PC-9 (cell line): ENCODE measurements at regions not wholly inside any gene's neighbourhood (a gene's known extent, or its start where the extent isn't known, plus 50 kb on each side); places are given as distances from the start of the nearest gene placed in this dataset.

Source experiments
- BruUV-seq: library from RNA; stranded (reverse); fragments of 400-500 nt; replicated peaks from 2 replicates; lab custom pipeline; 2021; lab: Mats Ljungman, UMichigan
- CTCF ChIA-PET: fragments of 300-600 bp; sonication (Branson Sonifier 250); formaldehyde crosslinking; loops from one replicate; lab custom pipeline; 2022; ENCODE audit warnings: antibody characterized with exemption; lab: Charles Lee
- POLR2A ChIA-PET: fragments of 300-600 bp; sonication (Branson Sonifier 250); formaldehyde crosslinking; loops from one replicate; lab custom pipeline; 2022; ENCODE audit warnings: antibody characterized with exemption; ENCODE audit not compliant: unreplicated experiment; lab: Charles Lee
- DNase-seq, 2 experiments: peaks; one replicate each; pipeline versions ENCODE4 v3.0.0 to v3.0.0-alpha.2; 2015 to 2022; ENCODE audit warnings: mixed read lengths in 1 of 2
- H2AFZ ChIP-seq: fragments of 200-600 bp; sonication (generic); 2 replicates; pipeline ENCODE4 v1.8.1; 2017; ENCODE audit warnings: antibody characterized with exemption
- H3F3A ChIP-seq: fragments of 200-600 bp; sonication (generic); 2 replicates; pipeline ENCODE4 v1.8.1; 2017; ENCODE audit warnings: antibody characterized with exemption, mild to moderate bottlenecking, low read depth; ENCODE audit not compliant: insufficient read depth
- H3K27ac ChIP-seq: fragments of 200-600 bp; sonication (generic); 2 replicates; pipeline ENCODE4 v1.6.1; 2016; ENCODE audit warnings: mixed run types
- H3K27me3 ChIP-seq: fragments of 200-600 bp; sonication (generic); 2 replicates; pipeline ENCODE4 v1.6.1; 2016; ENCODE audit warnings: low read depth, mixed run types; ENCODE audit not compliant: insufficient read depth
- H3K36me3 ChIP-seq: fragments of 200-600 bp; sonication (generic); 2 replicates; pipeline ENCODE4 v1.6.1; 2016; ENCODE audit warnings: low read depth, mixed run types
- H3K4me1 ChIP-seq: fragments of 200-600 bp; sonication (generic); replicated peaks from 2 replicates; pipeline ENCODE4 v1.6.1; 2016; ENCODE audit warnings: mixed run types; ENCODE audit not compliant: insufficient read depth
- H3K4me2 ChIP-seq: fragments of 200-600 bp; sonication (generic); 2 replicates; pipeline ENCODE4 v1.6.1; 2017; ENCODE audit warnings: mixed run types
- H3K4me3 ChIP-seq: fragments of 200-600 bp; sonication (generic); 2 replicates; pipeline ENCODE4 v1.6.1; 2016; ENCODE audit warnings: mixed run types
- H3K79me2 ChIP-seq: fragments of 200-600 bp; sonication (generic); 2 replicates; pipeline ENCODE4 v1.6.1; 2017; ENCODE audit warnings: low read depth, mixed run types
- H3K9me2 ChIP-seq: fragments of 200-600 bp; sonication (generic); 2 replicates; pipeline ENCODE4 v1.8.1; 2017; ENCODE audit warnings: mild to moderate bottlenecking; ENCODE audit not compliant: insufficient read depth
- H3K9me3 ChIP-seq: fragments of 200-600 bp; sonication (generic); 2 replicates; pipeline ENCODE4 v1.8.1; 2016; ENCODE audit warnings: low read depth; ENCODE audit not compliant: insufficient read depth
- H4K20me1 ChIP-seq: fragments of 200-600 bp; sonication (generic); 2 replicates; pipeline ENCODE4 v1.8.1; 2017; ENCODE audit not compliant: insufficient read depth
- EZH2 ChIP-seq: fragments of 200-600 bp; sonication (generic); IDR thresholded peaks from 2 replicates; pipeline ENCODE4 v1.8.0; 2017; ENCODE audit warnings: antibody characterized with exemption, low read depth
- intact Hi-C: fragments of 100-400 bp; cut with micrococcal nuclease; formaldehyde crosslinking; loops from one replicate; pipeline ENCODE4 v1.10.0; 2022; ENCODE audit not compliant: unreplicated experiment
- TF ChIP-seq, protein P1 (sequence below): fragments of 200-600 bp; sonication (generic); conservative IDR thresholded peaks from 2 replicates; pipeline ENCODE4 v1.6.1; 2017; ENCODE audit warnings: mixed run types, antibody characterized with exemption, mild to moderate bottlenecking, moderate library complexity

DNA sequence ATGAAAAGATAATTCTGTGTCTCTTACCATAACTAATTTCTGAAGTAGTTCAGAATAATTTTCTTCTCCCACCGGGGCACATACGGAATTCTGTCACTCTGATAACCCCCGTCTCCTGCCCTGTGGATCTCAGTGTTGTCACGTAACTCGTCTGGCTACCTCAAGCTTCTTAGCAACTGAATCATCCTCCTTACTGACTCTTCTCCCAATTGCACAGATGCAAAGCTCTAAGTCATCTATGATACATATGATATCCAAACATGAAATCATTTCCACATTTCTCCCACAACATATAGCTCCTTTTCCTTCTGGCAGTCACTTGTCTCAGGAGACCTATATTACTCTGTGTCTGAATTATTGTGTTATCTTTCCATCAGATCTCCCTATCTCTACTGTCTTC is 1043.1 kb upstream of the TENM3 start:
- H3K9me2 ChIP-seq: no peaks in the 10 kb centered on the region
- no peak for DNase-seq
- TF ChIP-seq, protein P1, sequence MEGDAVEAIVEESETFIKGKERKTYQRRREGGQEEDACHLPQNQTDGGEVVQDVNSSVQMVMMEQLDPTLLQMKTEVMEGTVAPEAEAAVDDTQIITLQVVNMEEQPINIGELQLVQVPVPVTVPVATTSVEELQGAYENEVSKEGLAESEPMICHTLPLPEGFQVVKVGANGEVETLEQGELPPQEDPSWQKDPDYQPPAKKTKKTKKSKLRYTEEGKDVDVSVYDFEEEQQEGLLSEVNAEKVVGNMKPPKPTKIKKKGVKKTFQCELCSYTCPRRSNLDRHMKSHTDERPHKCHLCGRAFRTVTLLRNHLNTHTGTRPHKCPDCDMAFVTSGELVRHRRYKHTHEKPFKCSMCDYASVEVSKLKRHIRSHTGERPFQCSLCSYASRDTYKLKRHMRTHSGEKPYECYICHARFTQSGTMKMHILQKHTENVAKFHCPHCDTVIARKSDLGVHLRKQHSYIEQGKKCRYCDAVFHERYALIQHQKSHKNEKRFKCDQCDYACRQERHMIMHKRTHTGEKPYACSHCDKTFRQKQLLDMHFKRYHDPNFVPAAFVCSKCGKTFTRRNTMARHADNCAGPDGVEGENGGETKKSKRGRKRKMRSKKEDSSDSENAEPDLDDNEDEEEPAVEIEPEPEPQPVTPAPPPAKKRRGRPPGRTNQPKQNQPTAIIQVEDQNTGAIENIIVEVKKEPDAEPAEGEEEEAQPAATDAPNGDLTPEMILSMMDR: no peak
- CTCF ChIA-PET: interaction anchor here (0.6 kb wide), 1 partner anchor 11 kb away, joined by 3 read pairs; no protein-coding TSS in a partner anchor
- intact Hi-C loops: no loop called here
- H3K9me3 ChIP-seq: no peaks in the 10 kb centered on the region
- no peak overlapping the region for H2AFZ ChIP-seq
- no peaks in the 10 kb centered on the region for H4K20me1 ChIP-seq
- no peaks in the 10 kb centered on the region for H3K36me3 ChIP-seq
- H3K27ac ChIP-seq: no peak overlapping the region
- H3K27me3 ChIP-seq: no peaks in the 10 kb centered on the region
- H3K4me1 ChIP-seq: no peaks in the 10 kb centered on the region
- H3K4me2 ChIP-seq: no peak overlapping the region
- no peaks in the 10 kb centered on the region for H3F3A ChIP-seq
- H3K4me3 ChIP-seq: no peak overlapping the region
- H3K79me2 ChIP-seq: no peaks in the 10 kb centered on the region
- POLR2A ChIA-PET: no interaction called here
- no TSS peak for BruUV-seq

DNA sequence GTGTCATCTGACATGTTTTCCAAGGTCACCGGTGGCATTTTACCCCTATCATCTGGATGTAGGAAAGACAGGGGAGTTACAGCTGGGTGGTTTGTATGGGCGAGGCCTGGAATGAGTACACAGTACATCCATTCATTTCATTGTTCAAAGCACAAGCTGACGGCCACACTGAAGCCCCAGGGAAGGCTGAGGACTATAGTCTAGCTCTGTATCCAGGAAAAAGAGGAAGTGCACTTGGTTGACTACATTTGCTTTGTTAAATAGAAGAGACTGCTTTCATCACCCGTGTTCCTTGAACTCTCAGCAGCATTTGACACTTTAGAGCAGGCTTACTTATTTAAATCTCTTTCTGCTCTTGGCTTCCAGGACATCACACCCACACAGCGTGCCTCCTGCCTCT is 1041.0 kb upstream of the TENM3 start:
- Histone ChIP-seq H3F3A (no peaks in the 10 kb centered on the region), H3K27me3 (no peaks in the 10 kb centered on the region), H3K79me2 (no peaks in the 10 kb centered on the region), H3K9me3 (no peaks in the 10 kb centered on the region), H3K27ac (no peak overlapping the region), H3K36me3 (no peaks in the 10 kb centered on the region), H3K4me2 (no peak overlapping the region), H2AFZ (no peak overlapping the region), H3K4me1 (no peaks in the 10 kb centered on the region), H3K4me3 (no peak overlapping the region), H3K9me2 (no peaks in the 10 kb centered on the region), H4K20me1 (no peaks in the 10 kb centered on the region)
- no peak for TF ChIP-seq EZH2
- TF ChIP-seq, protein P1: no peak
- DNase-seq: no peak
- no TSS peak for BruUV-seq
- intact Hi-C loops: no loop called here
- ChIA-PET CTCF (no interaction called here), POLR2A (no interaction called here)

DNA sequence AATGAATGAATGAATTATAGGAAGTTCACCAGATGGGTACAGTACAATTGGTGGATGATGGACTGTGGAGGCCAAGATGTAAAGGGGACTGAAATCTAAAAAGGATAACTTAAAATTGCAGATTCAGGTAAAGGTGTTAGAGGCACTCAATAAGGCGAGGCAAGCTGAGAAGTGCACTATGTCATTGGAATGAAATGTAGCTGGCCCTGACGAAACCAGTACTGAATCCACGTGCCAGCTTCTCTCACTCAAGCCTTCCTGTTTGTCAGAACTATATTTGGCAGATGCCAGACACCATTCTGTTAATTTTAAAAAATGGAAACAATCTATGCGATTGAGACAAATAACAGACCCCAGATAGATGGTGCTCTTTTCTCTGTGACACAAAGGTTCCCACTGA is 1039.1 kb upstream of the TENM3 start:
- Histone ChIP-seq H3K27ac (no peak overlapping the region), H3F3A (no peaks in the 10 kb centered on the region), H2AFZ (no peak overlapping the region), H3K4me2 (no peak overlapping the region), H3K9me3 (no peaks in the 10 kb centered on the region), H3K4me1 (no peaks in the 10 kb centered on the region), H3K9me2 (no peaks in the 10 kb centered on the region), H4K20me1 (no peaks in the 10 kb centered on the region), H3K79me2 (no peaks in the 10 kb centered on the region), H3K4me3 (no peak overlapping the region), H3K36me3 (no peaks in the 10 kb centered on the region), H3K27me3 (no peaks in the 10 kb centered on the region)
- intact Hi-C loops: no loop called here
- no TSS peak for BruUV-seq
- no peak for TF ChIP-seq EZH2
- TF ChIP-seq, protein P1: no peak
- DNase-seq: no peak
- ChIA-PET CTCF (no interaction called here), POLR2A (no interaction called here)
